Caki2 (cell line): ENCODE measurements at regions not wholly inside any gene's neighbourhood (a gene's known extent, or its start where the extent isn't known, plus 50 kb on each side); places are given as distances from the start of the nearest gene placed in this dataset.

Source experiments
- DNase-seq: peaks from one replicate; pipeline ENCODE4 v3.0.0-alpha.2; 2015; ENCODE audit warnings: low read depth
- in situ Hi-C: cut with HindIII; loops from 2 replicates; pipeline ENCODE4 v1.10.0; 2016; ENCODE audit warnings: low sequenced_read_pairs, low pct_unique_long_range_greater_than_20kb, mixed read lengths

DNA sequence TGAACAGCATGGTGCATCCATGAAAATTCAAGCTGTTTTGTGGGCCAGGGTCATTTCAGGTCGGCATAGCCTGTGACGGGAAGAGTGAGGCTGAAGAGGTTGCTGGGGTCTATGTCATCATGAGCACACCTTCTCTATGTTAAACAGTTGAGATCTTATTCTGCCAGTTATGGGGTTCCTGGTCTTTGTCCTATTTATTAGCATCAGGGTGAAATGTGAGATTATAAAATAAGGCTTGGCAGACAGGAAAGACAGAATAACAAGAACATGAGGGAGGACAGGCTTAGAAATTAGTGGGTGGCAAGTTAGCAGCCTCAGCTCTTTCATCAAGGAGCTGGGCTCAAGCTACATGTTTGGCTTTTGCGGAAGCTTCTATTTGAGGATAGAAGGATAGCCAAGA lies 51.7 kb upstream of the CLNK start:
- in situ Hi-C loops = no loop called here
- DNase-seq = no peak

DNA sequence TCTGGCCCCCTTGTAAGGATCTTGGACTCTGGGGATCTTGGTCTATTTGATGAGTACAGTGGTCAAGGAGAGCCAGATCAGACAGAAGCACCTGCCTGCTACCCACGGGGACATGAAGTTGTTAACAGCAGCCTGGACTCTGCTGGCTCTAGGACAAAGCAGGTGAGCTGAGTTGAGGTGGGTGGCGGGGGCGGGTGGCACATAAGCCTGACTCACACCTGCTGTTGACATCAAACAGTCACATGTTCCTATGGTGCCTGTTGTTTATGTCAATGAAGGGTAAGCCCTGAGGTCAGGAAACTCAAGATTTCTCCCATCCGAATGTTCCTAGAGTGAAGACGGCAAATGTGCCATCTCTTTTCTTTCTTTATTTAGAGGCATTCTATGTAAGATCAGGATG lies 50.1 kb upstream of the CLNK start:
- in situ Hi-C loops = no loop called here

More for the DNA sequence above, 50.1 kb upstream of the CLNK start:
- DNase-seq = no peak
